ENCODE measurements at regions not wholly inside any gene's neighbourhood (a gene's known extent, or its start where the extent isn't known, plus 50 kb on each side); places are given as distances from the start of the nearest gene placed in this dataset.

GRCh38 chr10:125377368-125377767 is 217.0 kb upstream of the CTBP2 start:
- TF ChIP-seq, protein P1, sequence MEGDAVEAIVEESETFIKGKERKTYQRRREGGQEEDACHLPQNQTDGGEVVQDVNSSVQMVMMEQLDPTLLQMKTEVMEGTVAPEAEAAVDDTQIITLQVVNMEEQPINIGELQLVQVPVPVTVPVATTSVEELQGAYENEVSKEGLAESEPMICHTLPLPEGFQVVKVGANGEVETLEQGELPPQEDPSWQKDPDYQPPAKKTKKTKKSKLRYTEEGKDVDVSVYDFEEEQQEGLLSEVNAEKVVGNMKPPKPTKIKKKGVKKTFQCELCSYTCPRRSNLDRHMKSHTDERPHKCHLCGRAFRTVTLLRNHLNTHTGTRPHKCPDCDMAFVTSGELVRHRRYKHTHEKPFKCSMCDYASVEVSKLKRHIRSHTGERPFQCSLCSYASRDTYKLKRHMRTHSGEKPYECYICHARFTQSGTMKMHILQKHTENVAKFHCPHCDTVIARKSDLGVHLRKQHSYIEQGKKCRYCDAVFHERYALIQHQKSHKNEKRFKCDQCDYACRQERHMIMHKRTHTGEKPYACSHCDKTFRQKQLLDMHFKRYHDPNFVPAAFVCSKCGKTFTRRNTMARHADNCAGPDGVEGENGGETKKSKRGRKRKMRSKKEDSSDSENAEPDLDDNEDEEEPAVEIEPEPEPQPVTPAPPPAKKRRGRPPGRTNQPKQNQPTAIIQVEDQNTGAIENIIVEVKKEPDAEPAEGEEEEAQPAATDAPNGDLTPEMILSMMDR (IDR thresholded peaks at IDR 0.05; ENCODE audit: extremely low read depth in 1 of 2, insufficient read depth in 1 of 2, low read depth in 1 of 2, low read length in 2 of 2) = no peak
- TF ChIP-seq GATA2 (IDR thresholded peaks at IDR 0.05; ENCODE audit: insufficient read depth, insufficient read length, low read depth, low read length) = no peak
- no peak for TF ChIP-seq EZH2 (IDR thresholded peaks at IDR 0.05; ENCODE audit: borderline replicate concordance, low read depth, low read length, severe bottlenecking)
- no peak for TF ChIP-seq POLR2A (IDR thresholded peaks at IDR 0.05; ENCODE audit: low read depth, low read length)
- no peak for TF ChIP-seq POLR2AphosphoS5 (IDR thresholded peaks at IDR 0.05; ENCODE audit: insufficient read depth, low read depth, low read length)
- TF ChIP-seq JUN (IDR thresholded peaks at IDR 0.05; ENCODE audit: borderline replicate concordance, insufficient read depth, insufficient read length, low read depth) = no peak
- no peak for TF ChIP-seq MYC (IDR thresholded peaks at IDR 0.05; ENCODE audit: low read depth, low read length)
- TF ChIP-seq, protein P2, sequence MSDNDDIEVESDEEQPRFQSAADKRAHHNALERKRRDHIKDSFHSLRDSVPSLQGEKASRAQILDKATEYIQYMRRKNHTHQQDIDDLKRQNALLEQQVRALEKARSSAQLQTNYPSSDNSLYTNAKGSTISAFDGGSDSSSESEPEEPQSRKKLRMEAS (IDR thresholded peaks at IDR 0.05; ENCODE audit: insufficient read depth, insufficient read length) = no peak
